GM23338 (cell line): ENCODE measurements at regions not wholly inside any gene's neighbourhood (a gene's known extent, or its start where the extent isn't known, plus 50 kb on each side); places are given as distances from the start of the nearest gene placed in this dataset.

Experiments
- ATAC-seq: fragments of 200-7000 bp; cut with Tn5 transposase; 3 replicates; pipeline ENCODE4 v1.9.1; 2020
- DNase-seq: peaks from one replicate; pipeline ENCODE4 v3.0.0-alpha.2; 2015; ENCODE audit warnings: low spot score
- H2AFZ ChIP-seq: fragments of 200-600 bp; sonication (generic); 2 replicates; pipeline ENCODE4 v1.8.0; 2016; ENCODE audit warnings: antibody characterized with exemption, mild to moderate bottlenecking, moderate library complexity
- H3F3A ChIP-seq: fragments of 200-600 bp; sonication (generic); replicated peaks from 2 replicates; pipeline ENCODE4 v1.8.0; 2017; ENCODE audit warnings: antibody characterized with exemption, mixed run types, low read depth
- H3K27ac ChIP-seq: fragments of 200-600 bp; sonication (generic); 2 replicates; pipeline ENCODE4 v1.6.1; 2016; ENCODE audit warnings: low read depth
- H3K27me3 ChIP-seq: fragments of 200-600 bp; sonication (generic); 2 replicates; pipeline ENCODE4 v1.8.0; 2016; ENCODE audit warnings: mild to moderate bottlenecking, mixed run types, moderate library complexity; ENCODE audit not compliant: insufficient read depth
- H3K36me3 ChIP-seq: fragments of 200-600 bp; sonication (generic); 2 replicates; pipeline ENCODE4 v1.8.0; 2016; ENCODE audit warnings: mild to moderate bottlenecking; ENCODE audit not compliant: insufficient read depth
- H3K4me1 ChIP-seq: fragments of 200-600 bp; sonication (generic); 2 replicates; pipeline ENCODE4 v1.8.0; 2016; ENCODE audit warnings: mild to moderate bottlenecking, moderate library complexity; ENCODE audit not compliant: insufficient read depth
- H3K4me2 ChIP-seq: fragments of 200-600 bp; sonication (generic); 2 replicates; pipeline ENCODE4 v1.7.1; 2017; ENCODE audit warnings: mixed run types
- H3K4me3 ChIP-seq: fragments of 200-600 bp; sonication (generic); 2 replicates; pipeline ENCODE4 v1.6.1; 2016; ENCODE audit warnings: mixed run types
- H3K79me2 ChIP-seq: fragments of 200-600 bp; sonication (generic); replicated peaks from 2 replicates; pipeline ENCODE4 v1.8.0; 2017; ENCODE audit warnings: mild to moderate bottlenecking; ENCODE audit not compliant: insufficient read depth
- H3K9me2 ChIP-seq: fragments of 200-600 bp; sonication (generic); 2 replicates; pipeline ENCODE4 v1.8.0; 2017; ENCODE audit not compliant: insufficient read depth
- H4K20me1 ChIP-seq: fragments of 200-600 bp; sonication (generic); replicated peaks from 2 replicates; pipeline ENCODE4 v1.8.0; 2017; ENCODE audit warnings: mild to moderate bottlenecking; ENCODE audit not compliant: insufficient read depth
- H3K27ac Mint-ChIP-seq: 2 replicates; pipeline ENCODE4 v1.8.0; 2020; ENCODE audit warnings: inconsistent platforms, mild to moderate bottlenecking, moderate library complexity, mixed read lengths
- H3K27me3 Mint-ChIP-seq: 3 replicates; pipeline ENCODE4 v1.8.0; 2022; ENCODE audit warnings: low read depth, mild to moderate bottlenecking, moderate library complexity, mixed read lengths, inconsistent platforms; ENCODE audit not compliant: insufficient read depth, poor library complexity
- H3K36me3 Mint-ChIP-seq: 3 replicates; pipeline ENCODE4 v1.8.0; 2021; ENCODE audit warnings: low read depth, mild to moderate bottlenecking, inconsistent platforms, moderate library complexity, mixed read lengths
- H3K4me1 Mint-ChIP-seq: 3 replicates; pipeline ENCODE4 v1.8.0; 2020; ENCODE audit warnings: mild to moderate bottlenecking, inconsistent platforms, mixed read lengths
- H3K4me3 Mint-ChIP-seq: 3 replicates; pipeline ENCODE4 v1.8.0; 2021; ENCODE audit warnings: moderate library complexity, mild to moderate bottlenecking, inconsistent platforms, mixed read lengths
- H3K9me3 Mint-ChIP-seq: 3 replicates; pipeline ENCODE4 v1.8.0; 2020; ENCODE audit warnings: moderate library complexity, mild to moderate bottlenecking, inconsistent platforms, mixed read lengths
- CREB1 ChIP-seq: fragments of 250-450 bp; sonication (Bioruptor Pico); IDR thresholded peaks from 2 replicates; pipeline ENCODE4 v1.5.0; 2020; ENCODE audit warnings: low read depth, mild to moderate bottlenecking, moderate library complexity
- CTCF ChIP-seq, 2 experiments: fragments of 200-600 bp in 1 of 2; sonication (generic) in 1 of 2; conservative IDR thresholded peaks; 2 replicates each; pipeline versions ENCODE4 v1.5.1 to v1.6.1; 2016 to 2017; ENCODE audit warnings: antibody characterized with exemption in 2 of 2, low read depth in 2 of 2, mild to moderate bottlenecking in 2 of 2, moderate library complexity in 1 of 2
- ETS1 ChIP-seq: IDR thresholded peaks from 2 replicates; pipeline ENCODE4 v1.6.1; 2016; ENCODE audit warnings: antibody characterized with exemption
- EZH2 ChIP-seq: fragments of 200-600 bp; sonication (generic); IDR thresholded peaks from one replicate; pipeline ENCODE4 v1.8.0; 2017; ENCODE audit warnings: antibody characterized with exemption, mild to moderate bottlenecking, low read depth; ENCODE audit not compliant: unreplicated experiment
- EZH2phosphoT487 ChIP-seq: fragments of 200-600 bp; sonication (generic); IDR thresholded peaks from one replicate; pipeline ENCODE4 v1.8.1; 2018; ENCODE audit warnings: antibody characterized with exemption; ENCODE audit not compliant: unreplicated experiment
- JUNB ChIP-seq: IDR thresholded peaks from one replicate; pipeline ENCODE4 v1.6.1; 2016; ENCODE audit warnings: antibody characterized with exemption; ENCODE audit not compliant: unreplicated experiment
- NANOG ChIP-seq: IDR thresholded peaks from 2 replicates; pipeline ENCODE4 v1.6.1; 2016; ENCODE audit warnings: antibody characterized with exemption, borderline replicate concordance
- POLR2AphosphoS5 ChIP-seq: IDR thresholded peaks from 2 replicates; pipeline ENCODE4 v1.6.1; 2016; ENCODE audit warnings: antibody characterized with exemption, low read depth
- REST ChIP-seq: IDR thresholded peaks from one replicate; pipeline ENCODE4 v1.6.1; 2018; ENCODE audit warnings: antibody characterized with exemption; ENCODE audit not compliant: unreplicated experiment
- STAT1 ChIP-seq: IDR thresholded peaks from one replicate; pipeline ENCODE4 v1.6.1; 2016; ENCODE audit warnings: antibody characterized with exemption; ENCODE audit not compliant: unreplicated experiment
- ZNF114 ChIP-seq: fragments of 250-450 bp; sonication (Bioruptor Pico); IDR thresholded peaks from 2 replicates; pipeline ENCODE4 v1.5.0; 2020; ENCODE audit warnings: mild to moderate bottlenecking, moderate library complexity
- ZNF331 ChIP-seq: fragments of 250-450 bp; sonication (Bioruptor Pico); IDR thresholded peaks from 2 replicates; pipeline ENCODE4 v1.5.0; 2020; ENCODE audit warnings: low read depth, mild to moderate bottlenecking, moderate library complexity
- ZNF462 ChIP-seq: fragments of 250-450 bp; sonication (Bioruptor Pico); IDR thresholded peaks from 2 replicates; pipeline ENCODE4 v1.5.0; 2020; ENCODE audit warnings: mild to moderate bottlenecking, moderate library complexity

GRCh38 chr12:13836099-13836498 lies 145.3 kb downstream of the GRIN2B start:
- Histone ChIP-seq H3K9me2 (peaks cover 4% of the 10 kb centered on the region; the same call in 1 of the 2 replicates), H3K4me1 (no peaks in the 10 kb centered on the region), H2AFZ (no peak overlapping the region), H3K27me3 (no peaks in the 10 kb centered on the region), H3K79me2 (no peaks in the 10 kb centered on the region), H3K36me3 (no peaks in the 10 kb centered on the region), H3K27ac (no peak overlapping the region), H3K4me2 (no peak overlapping the region), H3F3A (no peaks in the 10 kb centered on the region), H4K20me1 (no peaks in the 10 kb centered on the region), H3K4me3 (no peak overlapping the region)
- peaks cover 9% of the 10 kb centered on the region; the same call in 2 of the 3 replicates for H3K4me1 Mint-ChIP-seq
- H3K9me3 Mint-ChIP-seq, result no peaks in the 10 kb centered on the region; the same call in 2 of the 3 replicates
- ATAC-seq (no peak), DNase-seq (no peak)
- no peak overlapping the region for H3K27ac Mint-ChIP-seq
- no peak overlapping the region for H3K4me3 Mint-ChIP-seq
- TF ChIP-seq ETS1 (no peak), STAT1 (no peak), ZNF331 (CRISPR knock-in tag) (no peak), JUNB (no peak), REST (no peak), ZNF462 (no peak), POLR2AphosphoS5 (no peak), CTCF (conservative IDR thresholded peaks at IDR 0.05; ENCODE audit: low read depth in 2 of 2) (no peak), CREB1 (no peak), NANOG (no peak), EZH2phosphoT487 (no peak), EZH2 (no peak), ZNF114 (CRISPR knock-in tag) (no peak)
- no peaks in the 10 kb centered on the region for H3K36me3 Mint-ChIP-seq
- peaks cover 5% of the 10 kb centered on the region for H3K27me3 Mint-ChIP-seq
